ENCODE measurements at regions not wholly inside any gene's neighbourhood (a gene's known extent, or its start where the extent isn't known, plus 50 kb on each side); places are given as distances from the start of the nearest gene placed in this dataset.

- no peaks in the 10 kb centered on the region for H3K36me3 ChIP-seq (ENCODE audit: insufficient read depth, low read length)
- no peaks in the 10 kb centered on the region for H3K9me3 ChIP-seq (ENCODE audit: insufficient read depth, low read length, severe bottlenecking)
- no peak overlapping the region for H3K9ac ChIP-seq (ENCODE audit: low read depth, low read length)
- no peak overlapping the region for H3K4me2 ChIP-seq (ENCODE audit: insufficient read depth, low read length)
- ATAC-seq (ENCODE audit: insufficient read depth, low read depth), result no peak
- H3K4me1 ChIP-seq (ENCODE audit: insufficient read depth, low read length), result peaks cover 5% of the 10 kb centered on the region
- no peaks in the 10 kb centered on the region for H4K20me1 ChIP-seq (ENCODE audit: insufficient read depth, low read length)
- TF ChIP-seq CTCF (IDR thresholded peaks at IDR 0.05; ENCODE audit: borderline replicate concordance, extremely low read depth, low read length, poor library complexity, severe bottlenecking) (no peak), EZH2 (IDR thresholded peaks at IDR 0.05; ENCODE audit: borderline replicate concordance, low read depth, low read length, severe bottlenecking) (no peak)
- H3K79me2 ChIP-seq (ENCODE audit: insufficient read depth, low read length), result no peaks in the 10 kb centered on the region
- H3K27ac ChIP-seq (ENCODE audit: low read length), result no peak overlapping the region
- no peak for DNase-seq
- no peaks in the 10 kb centered on the region for H3K27me3 ChIP-seq (ENCODE audit: insufficient read depth, low read length, poor library complexity)
- no peak overlapping the region for H3K4me3 ChIP-seq (ENCODE audit: low read depth in 1 of 2, low read length in 2 of 2)
- H2AFZ ChIP-seq (ENCODE audit: low read depth, low read length), result no peak overlapping the region
These were observed 291.1 kb upstream of the ADAMTS5 start for GRCh38 chr21:27257908-27258556.

DNA sequence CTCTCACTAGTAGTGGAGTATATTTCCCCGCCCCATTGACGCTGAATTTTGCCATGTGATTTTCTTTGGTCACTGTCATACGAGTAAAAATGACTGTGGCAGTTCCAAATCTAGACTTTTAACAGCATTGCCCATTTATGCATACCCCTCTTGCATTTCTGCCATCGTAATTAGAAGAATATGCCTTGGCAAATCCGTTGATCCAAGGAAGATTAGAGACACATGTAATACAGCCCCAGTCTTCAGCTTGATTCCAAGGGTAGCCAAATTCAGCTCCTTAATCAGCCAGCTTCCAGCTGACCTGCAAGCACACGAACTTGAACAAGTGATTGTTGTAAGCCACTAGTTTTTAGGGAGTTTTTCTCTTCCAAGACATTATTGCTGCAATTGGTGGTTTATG, 290.3 kb upstream of the ADAMTS5 start:
- Histone ChIP-seq H2AFZ (ENCODE audit: low read depth, low read length) (no peak overlapping the region), H3K4me1 (ENCODE audit: insufficient read depth, low read length) (peaks cover 3% of the 10 kb centered on the region), H3K9ac (ENCODE audit: low read depth, low read length) (no peak overlapping the region), H3K4me2 (ENCODE audit: insufficient read depth, low read length) (no peak overlapping the region), H3K27me3 (ENCODE audit: insufficient read depth, low read length, poor library complexity) (no peaks in the 10 kb centered on the region), H3K9me3 (ENCODE audit: insufficient read depth, low read length, severe bottlenecking) (no peaks in the 10 kb centered on the region), H4K20me1 (ENCODE audit: insufficient read depth, low read length) (no peaks in the 10 kb centered on the region), H3K36me3 (ENCODE audit: insufficient read depth, low read length) (no peaks in the 10 kb centered on the region), H3K4me3 (ENCODE audit: low read depth in 1 of 2, low read length in 2 of 2) (no peak overlapping the region), H3K79me2 (ENCODE audit: insufficient read depth, low read length) (no peaks in the 10 kb centered on the region), H3K27ac (ENCODE audit: low read length) (no peak overlapping the region)
- DNase-seq, result no peak
- no peak for ATAC-seq (ENCODE audit: insufficient read depth, low read depth)
- no peak for TF ChIP-seq CTCF (IDR thresholded peaks at IDR 0.05; ENCODE audit: borderline replicate concordance, extremely low read depth, low read length, poor library complexity, severe bottlenecking)
- TF ChIP-seq EZH2 (IDR thresholded peaks at IDR 0.05; ENCODE audit: borderline replicate concordance, low read depth, low read length, severe bottlenecking), result no peak

- no peak for ATAC-seq (ENCODE audit: insufficient read depth, low read depth)
- Histone ChIP-seq H3K9me3 (ENCODE audit: insufficient read depth, low read length, severe bottlenecking) (no peaks in the 10 kb centered on the region), H3K27me3 (ENCODE audit: insufficient read depth, low read length, poor library complexity) (no peaks in the 10 kb centered on the region), H3K9ac (ENCODE audit: low read depth, low read length) (no peak overlapping the region), H2AFZ (ENCODE audit: low read depth, low read length) (no peak overlapping the region), H3K27ac (ENCODE audit: low read length) (no peak overlapping the region), H3K4me3 (ENCODE audit: low read depth in 1 of 2, low read length in 2 of 2) (no peak overlapping the region), H3K36me3 (ENCODE audit: insufficient read depth, low read length) (no peaks in the 10 kb centered on the region), H3K79me2 (ENCODE audit: insufficient read depth, low read length) (no peaks in the 10 kb centered on the region), H3K4me2 (ENCODE audit: insufficient read depth, low read length) (no peak overlapping the region), H4K20me1 (ENCODE audit: insufficient read depth, low read length) (no peaks in the 10 kb centered on the region), H3K4me1 (ENCODE audit: insufficient read depth, low read length) (no peaks in the 10 kb centered on the region)
- no peak for TF ChIP-seq CTCF (IDR thresholded peaks at IDR 0.05; ENCODE audit: borderline replicate concordance, extremely low read depth, low read length, poor library complexity, severe bottlenecking)
- no peak for TF ChIP-seq EZH2 (IDR thresholded peaks at IDR 0.05; ENCODE audit: borderline replicate concordance, low read depth, low read length, severe bottlenecking)
- no peak for DNase-seq
These were observed 284.9 kb upstream of the ADAMTS5 start for GRCh38 chr21:27251752-27252151.
